ENCODE measurements at regions not wholly inside any gene's neighbourhood (a gene's known extent, or its start where the extent isn't known, plus 50 kb on each side); places are given as distances from the start of the nearest gene placed in this dataset.

GRCh38 chr21:19853709-19854575 lies 1144.3 kb upstream of the NCAM2 start:
- Histone ChIP-seq H3K36me3 (ENCODE audit: low read depth) (no peaks in the 10 kb centered on the region), H3K4me3 (no peak overlapping the region), H3K4me1 (ENCODE audit: low read depth) (no peaks in the 10 kb centered on the region), H3K9me3 (no peaks in the 10 kb centered on the region)
- TF ChIP-seq CTCF (IDR thresholded peaks at IDR 0.05), result no peak
- intact Hi-C loops (cut with DNase I, micrococcal nuclease), result no loop called here
- DNase-seq (no peak), ATAC-seq (no peak)

DNA sequence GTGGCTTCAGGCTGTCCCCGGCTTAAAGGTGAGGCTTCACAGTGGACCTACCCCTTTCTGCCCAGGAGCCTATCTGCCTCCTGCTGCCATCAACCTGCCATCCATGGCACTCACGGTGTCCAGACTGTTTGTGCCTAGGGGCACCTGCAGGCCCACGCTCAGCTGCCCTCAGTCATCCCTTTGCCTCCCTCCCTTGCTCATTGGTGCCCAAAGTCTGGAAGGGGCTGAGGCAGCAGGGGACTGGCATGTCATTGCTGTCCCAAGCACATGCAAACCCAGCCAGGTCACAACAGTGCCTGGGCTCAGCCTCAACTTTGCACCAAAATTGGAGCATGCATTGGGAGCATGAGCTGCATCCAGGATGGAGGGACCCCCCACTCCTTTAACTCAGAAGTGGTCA lies 1142.7 kb upstream of the NCAM2 start:
- no peak for TF ChIP-seq CTCF (IDR thresholded peaks at IDR 0.05)
- no peak for ATAC-seq

GRCh38 chr21:19864476-19864875 lies 1133.7 kb upstream of the NCAM2 start:
- intact Hi-C loops (cut with DNase I, micrococcal nuclease), result no loop called here
- ATAC-seq, result no peak

More for the DNA sequence above, 1142.7 kb upstream of the NCAM2 start:
- Histone ChIP-seq H3K36me3 (ENCODE audit: low read depth) (no peaks in the 10 kb centered on the region), H3K9me3 (no peaks in the 10 kb centered on the region), H3K4me3 (no peak overlapping the region), H3K4me1 (ENCODE audit: low read depth) (no peaks in the 10 kb centered on the region)
- no peak for DNase-seq
- intact Hi-C loops (cut with DNase I, micrococcal nuclease), result no loop called here

DNA sequence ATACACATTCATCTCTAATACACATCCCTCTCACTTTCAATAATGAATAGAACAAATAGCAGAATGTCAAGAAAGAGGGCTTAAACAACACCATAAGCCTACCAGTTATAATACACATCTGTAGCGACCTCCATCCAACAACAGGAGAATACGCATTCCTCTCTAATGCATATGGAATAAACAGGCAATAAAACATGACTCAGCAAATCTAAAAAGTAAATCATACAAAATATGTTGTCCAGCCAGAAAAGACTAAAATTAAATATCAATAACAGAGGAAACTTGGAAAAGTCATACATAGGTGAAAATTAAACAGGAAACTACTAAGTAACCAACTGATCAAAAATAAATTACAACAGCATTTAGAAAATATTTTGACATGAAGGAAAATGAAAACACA lies 1127.5 kb upstream of the NCAM2 start:
- intact Hi-C loops (cut with DNase I, micrococcal nuclease), result no loop called here
- no peak for DNase-seq
- TF ChIP-seq CTCF (IDR thresholded peaks at IDR 0.05), result no peak

More at GRCh38 chr21:19864476-19864875, 1133.7 kb upstream of the NCAM2 start:
- H3K4me3 ChIP-seq, result no peak overlapping the region
- no peaks in the 10 kb centered on the region for H3K36me3 ChIP-seq (ENCODE audit: low read depth)
- no peak for DNase-seq
- no peak for TF ChIP-seq CTCF (IDR thresholded peaks at IDR 0.05)
- no peaks in the 10 kb centered on the region for H3K4me1 ChIP-seq (ENCODE audit: low read depth)
- H3K9me3 ChIP-seq, result no peaks in the 10 kb centered on the region

GRCh38 chr21:19874521-19874920 lies 1123.7 kb upstream of the NCAM2 start:
- H3K9me3 ChIP-seq, result no peaks in the 10 kb centered on the region
- no peak overlapping the region for H3K4me3 ChIP-seq
- H3K36me3 ChIP-seq (ENCODE audit: low read depth), result no peaks in the 10 kb centered on the region
- intact Hi-C loops (cut with DNase I, micrococcal nuclease), result no loop called here
- DNase-seq (no peak), ATAC-seq (no peak)
- H3K4me1 ChIP-seq (ENCODE audit: low read depth), result no peaks in the 10 kb centered on the region
- no peak for TF ChIP-seq CTCF (IDR thresholded peaks at IDR 0.05)

More for the DNA sequence above, 1127.5 kb upstream of the NCAM2 start:
- H3K4me1 ChIP-seq (ENCODE audit: low read depth), result no peaks in the 10 kb centered on the region
- H3K4me3 ChIP-seq, result no peak overlapping the region
- ATAC-seq, result no peak
- H3K9me3 ChIP-seq, result no peaks in the 10 kb centered on the region
- no peaks in the 10 kb centered on the region for H3K36me3 ChIP-seq (ENCODE audit: low read depth)
